ENCODE measurements at regions not wholly inside any gene's neighbourhood (a gene's known extent, or its start where the extent isn't known, plus 50 kb on each side); places are given as distances from the start of the nearest gene placed in this dataset.

DNA sequence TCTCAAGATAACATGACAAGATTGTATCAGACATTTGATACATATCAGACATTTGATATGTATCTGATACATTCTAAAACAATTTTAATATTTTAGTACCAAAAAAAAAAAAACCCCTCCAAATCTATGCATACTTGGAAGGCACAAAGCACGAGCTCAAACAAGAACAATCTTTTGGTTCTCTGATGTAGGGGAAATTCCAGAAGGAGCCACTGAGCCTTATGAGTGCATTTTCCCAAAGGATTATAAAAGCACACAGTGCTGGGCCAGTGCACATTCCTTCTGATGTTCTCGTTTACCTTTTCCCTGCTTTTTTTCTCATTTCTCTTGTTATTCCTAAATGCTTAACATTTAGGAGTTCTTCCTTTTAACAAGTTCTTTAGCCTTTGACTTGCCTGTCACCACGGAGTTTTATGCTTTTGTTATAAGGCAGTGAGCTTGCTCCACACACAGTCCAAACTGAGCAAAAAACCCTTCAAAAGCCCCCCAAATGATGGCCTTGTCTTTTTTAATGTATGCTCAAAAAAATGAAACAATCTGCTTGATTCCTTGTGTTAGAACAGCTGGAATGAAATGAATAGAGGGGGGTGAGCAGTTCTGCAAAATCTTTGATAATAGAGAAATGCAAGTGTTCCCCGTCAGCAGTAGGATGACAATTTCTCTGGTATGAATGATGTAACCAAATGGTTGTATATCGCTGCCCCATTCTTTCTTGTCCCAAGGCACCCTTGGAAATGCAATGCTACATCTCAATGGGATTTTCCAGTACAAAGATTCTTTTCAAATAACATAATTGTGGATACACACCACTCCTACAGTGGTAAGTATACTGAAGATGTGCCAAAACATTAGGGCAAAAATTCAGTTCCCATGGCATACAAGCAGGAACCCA, 597.2 kb upstream of the ZEB2 start:
- DNase-seq (ENCODE audit: low read depth, low spot score) (no peak), ATAC-seq (no peak)
- intact Hi-C loops (cut with micrococcal nuclease), result no loop called here
- ChIA-PET POLR2A (no interaction called here), CTCF (no interaction called here), RAD21 (ENCODE audit: low non-redundant PET in 1 of 2, low total read pairs in 2 of 2, uncharacterized antibody in 2 of 2, unreplicated experiment in 2 of 2) (no interaction called here)
- no peaks in the 10 kb centered on the region for H4K20me1 ChIP-seq (ENCODE audit: insufficient read depth)
- no peaks in the 10 kb centered on the region for H3K79me2 ChIP-seq (ENCODE audit: insufficient read depth, low read length)
- no peak overlapping the region for H2AFZ ChIP-seq (ENCODE audit: low read depth, low read length, poor library complexity, severe bottlenecking)
- 0 out of 2 replicates have a peak, but pooled peaks cover 4% of the 10 kb centered on the region for H3K9me2 ChIP-seq (ENCODE audit: insufficient read depth)
- no peak overlapping the region for H3K4me3 ChIP-seq (replicated peaks in 1 of 2; ENCODE audit: low read depth in 1 of 2, low read length in 2 of 2)
- H3K27me3 ChIP-seq (ENCODE audit: insufficient read depth, low read length), result no peaks in the 10 kb centered on the region
- no peaks in the 10 kb centered on the region for H3K36me3 ChIP-seq (ENCODE audit: control insufficient read depth in 1 of 2, insufficient read depth in 2 of 2, low read length in 2 of 2)
- no TSS peak for BruUV-seq (replicated peaks)
- no peak overlapping the region for H3K4me2 ChIP-seq (ENCODE audit: low read length)
- TF ChIP-seq JUND (IDR thresholded peaks at IDR 0.05) (no peak), RAD21 (IDR thresholded peaks at IDR 0.05; ENCODE audit: low read depth) (no peak), SRF (IDR thresholded peaks at IDR 0.05; ENCODE audit: low read depth) (no peak), FOSL1 (IDR thresholded peaks at IDR 0.05; ENCODE audit: low read depth) (no peak), CEBPB (IDR thresholded peaks at IDR 0.05; ENCODE audit: low read depth) (no peak), TCF7L2 (IDR thresholded peaks at IDR 0.05; ENCODE audit: borderline replicate concordance, extremely low read depth, insufficient read depth, insufficient read length) (no peak), CBX3 (IDR thresholded peaks at IDR 0.05; ENCODE audit: low read depth) (no peak), EZH2phosphoT487 (IDR thresholded peaks at IDR 0.05; ENCODE audit: borderline replicate concordance) (no peak), ZNF274 (IDR thresholded peaks at IDR 0.05; ENCODE audit: low read depth, low read length) (no peak), POLR2A (IDR thresholded peaks at IDR 0.05; ENCODE audit: borderline replicate concordance, extremely low read depth, insufficient read depth, insufficient read length) (no peak), ZFX (IDR thresholded peaks at IDR 0.05) (no peak), EZH2 (IDR thresholded peaks at IDR 0.05) (no peak), POLR2AphosphoS5 (IDR thresholded peaks at IDR 0.05; ENCODE audit: low read depth, low read length) (no peak), SIN3A (IDR thresholded peaks at IDR 0.05; ENCODE audit: low read depth) (no peak)
- TF ChIP-seq, protein P1, sequence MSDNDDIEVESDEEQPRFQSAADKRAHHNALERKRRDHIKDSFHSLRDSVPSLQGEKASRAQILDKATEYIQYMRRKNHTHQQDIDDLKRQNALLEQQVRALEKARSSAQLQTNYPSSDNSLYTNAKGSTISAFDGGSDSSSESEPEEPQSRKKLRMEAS (IDR thresholded peaks at IDR 0.05), result no peak
- TF ChIP-seq, protein P2, sequence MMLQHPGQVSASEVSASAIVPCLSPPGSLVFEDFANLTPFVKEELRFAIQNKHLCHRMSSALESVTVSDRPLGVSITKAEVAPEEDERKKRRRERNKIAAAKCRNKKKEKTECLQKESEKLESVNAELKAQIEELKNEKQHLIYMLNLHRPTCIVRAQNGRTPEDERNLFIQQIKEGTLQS (IDR thresholded peaks at IDR 0.05), result no peak
- TF ChIP-seq, protein P3, sequence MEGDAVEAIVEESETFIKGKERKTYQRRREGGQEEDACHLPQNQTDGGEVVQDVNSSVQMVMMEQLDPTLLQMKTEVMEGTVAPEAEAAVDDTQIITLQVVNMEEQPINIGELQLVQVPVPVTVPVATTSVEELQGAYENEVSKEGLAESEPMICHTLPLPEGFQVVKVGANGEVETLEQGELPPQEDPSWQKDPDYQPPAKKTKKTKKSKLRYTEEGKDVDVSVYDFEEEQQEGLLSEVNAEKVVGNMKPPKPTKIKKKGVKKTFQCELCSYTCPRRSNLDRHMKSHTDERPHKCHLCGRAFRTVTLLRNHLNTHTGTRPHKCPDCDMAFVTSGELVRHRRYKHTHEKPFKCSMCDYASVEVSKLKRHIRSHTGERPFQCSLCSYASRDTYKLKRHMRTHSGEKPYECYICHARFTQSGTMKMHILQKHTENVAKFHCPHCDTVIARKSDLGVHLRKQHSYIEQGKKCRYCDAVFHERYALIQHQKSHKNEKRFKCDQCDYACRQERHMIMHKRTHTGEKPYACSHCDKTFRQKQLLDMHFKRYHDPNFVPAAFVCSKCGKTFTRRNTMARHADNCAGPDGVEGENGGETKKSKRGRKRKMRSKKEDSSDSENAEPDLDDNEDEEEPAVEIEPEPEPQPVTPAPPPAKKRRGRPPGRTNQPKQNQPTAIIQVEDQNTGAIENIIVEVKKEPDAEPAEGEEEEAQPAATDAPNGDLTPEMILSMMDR (IDR thresholded peaks at IDR 0.05 in 2 of 3, conservative IDR thresholded peaks at IDR 0.05 in 1 of 3; ENCODE audit: borderline replicate concordance in 1 of 3, insufficient read depth in 1 of 3, low read depth in 2 of 3, low read length in 2 of 3), result no peak
- TF ChIP-seq, protein P4, sequence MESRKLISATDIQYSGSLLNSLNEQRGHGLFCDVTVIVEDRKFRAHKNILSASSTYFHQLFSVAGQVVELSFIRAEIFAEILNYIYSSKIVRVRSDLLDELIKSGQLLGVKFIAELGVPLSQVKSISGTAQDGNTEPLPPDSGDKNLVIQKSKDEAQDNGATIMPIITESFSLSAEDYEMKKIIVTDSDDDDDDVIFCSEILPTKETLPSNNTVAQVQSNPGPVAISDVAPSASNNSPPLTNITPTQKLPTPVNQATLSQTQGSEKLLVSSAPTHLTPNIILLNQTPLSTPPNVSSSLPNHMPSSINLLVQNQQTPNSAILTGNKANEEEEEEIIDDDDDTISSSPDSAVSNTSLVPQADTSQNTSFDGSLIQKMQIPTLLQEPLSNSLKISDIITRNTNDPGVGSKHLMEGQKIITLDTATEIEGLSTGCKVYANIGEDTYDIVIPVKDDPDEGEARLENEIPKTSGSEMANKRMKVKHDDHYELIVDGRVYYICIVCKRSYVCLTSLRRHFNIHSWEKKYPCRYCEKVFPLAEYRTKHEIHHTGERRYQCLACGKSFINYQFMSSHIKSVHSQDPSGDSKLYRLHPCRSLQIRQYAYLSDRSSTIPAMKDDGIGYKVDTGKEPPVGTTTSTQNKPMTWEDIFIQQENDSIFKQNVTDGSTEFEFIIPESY (IDR thresholded peaks at IDR 0.05; ENCODE audit: extremely low read depth, insufficient replicate concordance, low read length), result no peak
- TF ChIP-seq, protein P5, sequence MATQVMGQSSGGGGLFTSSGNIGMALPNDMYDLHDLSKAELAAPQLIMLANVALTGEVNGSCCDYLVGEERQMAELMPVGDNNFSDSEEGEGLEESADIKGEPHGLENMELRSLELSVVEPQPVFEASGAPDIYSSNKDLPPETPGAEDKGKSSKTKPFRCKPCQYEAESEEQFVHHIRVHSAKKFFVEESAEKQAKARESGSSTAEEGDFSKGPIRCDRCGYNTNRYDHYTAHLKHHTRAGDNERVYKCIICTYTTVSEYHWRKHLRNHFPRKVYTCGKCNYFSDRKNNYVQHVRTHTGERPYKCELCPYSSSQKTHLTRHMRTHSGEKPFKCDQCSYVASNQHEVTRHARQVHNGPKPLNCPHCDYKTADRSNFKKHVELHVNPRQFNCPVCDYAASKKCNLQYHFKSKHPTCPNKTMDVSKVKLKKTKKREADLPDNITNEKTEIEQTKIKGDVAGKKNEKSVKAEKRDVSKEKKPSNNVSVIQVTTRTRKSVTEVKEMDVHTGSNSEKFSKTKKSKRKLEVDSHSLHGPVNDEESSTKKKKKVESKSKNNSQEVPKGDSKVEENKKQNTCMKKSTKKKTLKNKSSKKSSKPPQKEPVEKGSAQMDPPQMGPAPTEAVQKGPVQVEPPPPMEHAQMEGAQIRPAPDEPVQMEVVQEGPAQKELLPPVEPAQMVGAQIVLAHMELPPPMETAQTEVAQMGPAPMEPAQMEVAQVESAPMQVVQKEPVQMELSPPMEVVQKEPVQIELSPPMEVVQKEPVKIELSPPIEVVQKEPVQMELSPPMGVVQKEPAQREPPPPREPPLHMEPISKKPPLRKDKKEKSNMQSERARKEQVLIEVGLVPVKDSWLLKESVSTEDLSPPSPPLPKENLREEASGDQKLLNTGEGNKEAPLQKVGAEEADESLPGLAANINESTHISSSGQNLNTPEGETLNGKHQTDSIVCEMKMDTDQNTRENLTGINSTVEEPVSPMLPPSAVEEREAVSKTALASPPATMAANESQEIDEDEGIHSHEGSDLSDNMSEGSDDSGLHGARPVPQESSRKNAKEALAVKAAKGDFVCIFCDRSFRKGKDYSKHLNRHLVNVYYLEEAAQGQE (IDR thresholded peaks at IDR 0.05; ENCODE audit: low read depth), result no peak
- no peak overlapping the region for H3K9ac ChIP-seq (ENCODE audit: low read length)
- H3K9me3 ChIP-seq (ENCODE audit: control insufficient read depth in 1 of 2, insufficient read depth in 1 of 2, low read depth in 1 of 2, low read length in 2 of 2), result no peaks in the 10 kb centered on the region
- no peaks in the 10 kb centered on the region for H3K4me1 ChIP-seq (ENCODE audit: control insufficient read depth in 1 of 2, insufficient read depth in 2 of 2, low read length in 2 of 2)
- H3K27ac ChIP-seq (ENCODE audit: low read depth, low read length), result no peak overlapping the region
